GM12891 (cell line): ENCODE measurements at regions not wholly inside any gene's neighbourhood (a gene's known extent, or its start where the extent isn't known, plus 50 kb on each side); places are given as distances from the start of the nearest gene placed in this dataset.

Source experiments
- DNase-seq: peaks from one replicate; pipeline ENCODE4 v3.0.0; 2011; ENCODE audit warnings: low spot score; ENCODE audit not compliant: insufficient read length
- FAIRE-seq: peaks from 2 replicates; lab custom pipeline; 2011; peaks lifted over from hg19 to GRCh38; lab: Jason Lieb, UNC
- PAX5 ChIP-seq: IDR thresholded peaks from 2 replicates; pipeline ENCODE4 v1.6.1; 2011; ENCODE audit warnings: low read length, moderate library complexity, mild to moderate bottlenecking; ENCODE audit not compliant: insufficient read depth, severe bottlenecking
- POLR2A ChIP-seq: IDR thresholded peaks from 2 replicates; pipeline ENCODE4 v1.6.1; 2011; ENCODE audit warnings: low read depth, low read length, control low read depth
- POLR2AphosphoS5 ChIP-seq: IDR thresholded peaks from 2 replicates; pipeline ENCODE4 v1.6.1; 2011; ENCODE audit warnings: low read depth, low read length, control low read depth
- POU2F2 ChIP-seq: IDR thresholded peaks from 2 replicates; pipeline ENCODE4 v1.6.1; 2011; ENCODE audit warnings: low read depth, mild to moderate bottlenecking, control low read depth, low read length, moderate library complexity
- SPI1 ChIP-seq: IDR thresholded peaks from 2 replicates; pipeline ENCODE4 v1.6.1; 2011; ENCODE audit warnings: low read depth, low read length, control low read depth
- TAF1 ChIP-seq: IDR thresholded peaks from 2 replicates; pipeline ENCODE4 v1.6.1; 2011; ENCODE audit warnings: low read depth, low read length, control low read depth

GRCh38 chr10:133021116-133021962 is 66.4 kb upstream of the ADGRA1 start:
- no peak for TF ChIP-seq POLR2AphosphoS5
- TF ChIP-seq SPI1 = no peak
- no peak for TF ChIP-seq TAF1
- no peak for TF ChIP-seq PAX5
- TF ChIP-seq POU2F2 = no peak
- no peak for TF ChIP-seq POLR2A
- FAIRE-seq (no peak), DNase-seq (no peak)

GRCh38 chr10:133020193-133020817 is 67.4 kb upstream of the ADGRA1 start:
- DNase-seq (no peak), FAIRE-seq (no peak)
- no peak for TF ChIP-seq PAX5
- TF ChIP-seq SPI1 = no peak
- TF ChIP-seq POU2F2 = no peak
- no peak for TF ChIP-seq TAF1
- no peak for TF ChIP-seq POLR2A
- no peak for TF ChIP-seq POLR2AphosphoS5

GRCh38 chr10:133019651-133020050 is 68.1 kb upstream of the ADGRA1 start:
- no peak for FAIRE-seq
- no peak for TF ChIP-seq PAX5
- no peak for TF ChIP-seq POU2F2
- no peak for TF ChIP-seq POLR2A
- TF ChIP-seq TAF1 = no peak
- TF ChIP-seq SPI1 = no peak
- TF ChIP-seq POLR2AphosphoS5 = no peak
- DNase-seq = no peak

GRCh38 chr10:133019191-133019590 is 68.5 kb upstream of the ADGRA1 start:
- TF ChIP-seq TAF1 (no peak), POLR2A (no peak), POU2F2 (no peak), PAX5 (no peak), SPI1 (no peak), POLR2AphosphoS5 (no peak)
- FAIRE-seq (no peak), DNase-seq (no peak)

GRCh38 chr10:133018491-133018890 is 69.2 kb upstream of the ADGRA1 start:
- FAIRE-seq (no peak), DNase-seq (no peak)
- TF ChIP-seq POLR2A (no peak), POU2F2 (no peak), TAF1 (no peak), PAX5 (no peak), POLR2AphosphoS5 (no peak), SPI1 (no peak)

- TF ChIP-seq POLR2A (no peak), PAX5 (no peak), POU2F2 (no peak), TAF1 (no peak), POLR2AphosphoS5 (no peak), SPI1 (no peak)
- no peak for DNase-seq
- no peak for FAIRE-seq
Observed at GRCh38 chr10:133017203-133017601, 70.5 kb upstream of the ADGRA1 start.

GRCh38 chr10:133016493-133017202 is 71.1 kb upstream of the ADGRA1 start:
- DNase-seq = no peak
- FAIRE-seq = no peak
- no peak for TF ChIP-seq PAX5
- no peak for TF ChIP-seq SPI1
- no peak for TF ChIP-seq POLR2A
- no peak for TF ChIP-seq POLR2AphosphoS5
- no peak for TF ChIP-seq POU2F2

GRCh38 chr10:133015816-133016462 is 71.8 kb upstream of the ADGRA1 start:
- TF ChIP-seq TAF1 (no peak), SPI1 (no peak), PAX5 (no peak), POLR2A (no peak), POU2F2 (no peak), POLR2AphosphoS5 (no peak)
- no peak for DNase-seq

GRCh38 chr10:133015321-133015720 is 72.4 kb upstream of the ADGRA1 start:
- TF ChIP-seq POLR2AphosphoS5 = no peak
- TF ChIP-seq POU2F2 = no peak
- TF ChIP-seq SPI1 = no peak
- no peak for TF ChIP-seq POLR2A
- TF ChIP-seq TAF1 = no peak
- TF ChIP-seq PAX5 = no peak
- FAIRE-seq = no peak
- no peak for DNase-seq

More at GRCh38 chr10:133015816-133016462, 71.8 kb upstream of the ADGRA1 start:
- FAIRE-seq = no peak
